HEK293 (cell line): ENCODE measurements at regions not wholly inside any gene's neighbourhood (a gene's known extent, or its start where the extent isn't known, plus 50 kb on each side); places are given as distances from the start of the nearest gene placed in this dataset.

Source experiments
- CTCF ChIA-PET: fragments of 350-600 bp; formaldehyde crosslinking; extraction: SDS; loops from one replicate; lab custom pipeline; 2021; ENCODE audit warnings: antibody characterized with exemption; lab: Yijun Ruan, JAX
- POLR2A ChIA-PET: fragments of 300-600 bp; formaldehyde crosslinking; extraction: SDS; loops from one replicate; lab custom pipeline; 2020; ENCODE audit warnings: antibody characterized with exemption, inconsistent platforms; lab: Yijun Ruan, JAX
- H3K27ac ChIP-seq: fragments of 200-500 bp; sonication (Bioruptor generic); 2 replicates; pipeline ENCODE4 v1.5.1; 2014; ENCODE audit warnings: low read depth, low read length, control low read depth, inconsistent platforms; ENCODE audit errors: extremely low read depth
- H3K36me3 ChIP-seq, 2 experiments: fragments of 200-500 bp in 1 of 2; sonication (Bioruptor generic) in 1 of 2; 1 replicate in 1 of 2; 2 replicates in 1 of 2; pipeline ENCODE4 v1.5.1; 2014 to 2017; ENCODE audit warnings: inconsistent platforms in 2 of 2, low read length in 2 of 2; ENCODE audit not compliant: control insufficient read depth in 2 of 2, insufficient read depth in 1 of 2
- H3K4me1 ChIP-seq: fragments of 200-500 bp; sonication (Bioruptor generic); 2 replicates; pipeline ENCODE4 v1.5.1; 2014; ENCODE audit warnings: mild to moderate bottlenecking, low read length, inconsistent platforms; ENCODE audit not compliant: control insufficient read depth, insufficient read depth
- H3K4me3 ChIP-seq: 2 replicates; pipeline ENCODE4 v1.5.1; 2011; ENCODE audit warnings: low read depth, mild to moderate bottlenecking, control low read depth, low read length, moderate library complexity
- H3K9me3 ChIP-seq: fragments of 200-500 bp; sonication (Bioruptor generic); 2 replicates; pipeline ENCODE4 v1.5.1; 2014; ENCODE audit warnings: low read depth, low read length, inconsistent platforms; ENCODE audit not compliant: control insufficient read depth, insufficient read depth
- GFI1B ChIP-seq: fragments of 450-650 bp; formaldehyde crosslinking; IDR thresholded peaks from 2 replicates; pipeline ENCODE4 v1.5.1; 2016; ENCODE audit warnings: missing biosample characterization, missing genetic modification characterization
- GLIS1 ChIP-seq: fragments of 450-650 bp; formaldehyde crosslinking; IDR thresholded peaks from 2 replicates; pipeline ENCODE4 v1.5.1; 2016; ENCODE audit warnings: missing biosample characterization, missing genetic modification characterization
- HOXA7 ChIP-seq: sonication (generic); formaldehyde crosslinking; IDR thresholded peaks from 2 replicates; pipeline ENCODE4 v1.8.1; 2022; ENCODE audit warnings: missing genetic modification reagents, borderline replicate concordance
- HOXD13 ChIP-seq: sonication (generic); formaldehyde crosslinking; IDR thresholded peaks from 2 replicates; pipeline ENCODE4 v1.8.0; 2022; ENCODE audit warnings: missing genetic modification reagents, borderline replicate concordance
- MYNN ChIP-seq: fragments of 450-650 bp; formaldehyde crosslinking; IDR thresholded peaks from 2 replicates; pipeline ENCODE4 v1.5.1; 2016; ENCODE audit warnings: missing biosample characterization, missing genetic modification characterization, borderline replicate concordance
- SP2 ChIP-seq: fragments of 450-650 bp; formaldehyde crosslinking; IDR thresholded peaks from 2 replicates; pipeline ENCODE4 v1.5.1; 2016; ENCODE audit warnings: missing biosample characterization, missing genetic modification characterization
- ZBTB10 ChIP-seq: fragments of 450-650 bp; formaldehyde crosslinking; IDR thresholded peaks from 2 replicates; pipeline ENCODE4 v1.5.1; 2016; ENCODE audit warnings: missing biosample characterization, missing genetic modification characterization
- ZBTB17 ChIP-seq: fragments of 450-650 bp; formaldehyde crosslinking; IDR thresholded peaks from 2 replicates; pipeline ENCODE4 v1.5.1; 2016; ENCODE audit warnings: missing biosample characterization, missing genetic modification characterization
- ZNF114 ChIP-seq: fragments of 450-650 bp; formaldehyde crosslinking; IDR thresholded peaks from 2 replicates; pipeline ENCODE4 v1.5.0; 2017; ENCODE audit warnings: missing biosample characterization, missing genetic modification characterization
- ZNF121 ChIP-seq: fragments of 450-650 bp; formaldehyde crosslinking; IDR thresholded peaks from 2 replicates; pipeline ENCODE4 v1.5.1; 2016; ENCODE audit warnings: missing biosample characterization, missing genetic modification characterization
- ZNF140 ChIP-seq: fragments of 450-650 bp; formaldehyde crosslinking; IDR thresholded peaks from 2 replicates; pipeline ENCODE4 v1.5.1; 2016; ENCODE audit warnings: missing biosample characterization, missing genetic modification characterization
- ZNF184 ChIP-seq: fragments of 450-650 bp; IDR thresholded peaks from 2 replicates; pipeline ENCODE4 v1.5.1; 2018; ENCODE audit warnings: missing biosample characterization, mild to moderate bottlenecking, missing genetic modification characterization
- ZNF19 ChIP-seq: fragments of 450-650 bp; formaldehyde crosslinking; IDR thresholded peaks from 2 replicates; pipeline ENCODE4; 2016; ENCODE audit warnings: missing biosample characterization, missing genetic modification characterization, low read depth
- ZNF2 ChIP-seq: fragments of 450-650 bp; formaldehyde crosslinking; IDR thresholded peaks from 2 replicates; pipeline ENCODE4 v1.5.1; 2016; ENCODE audit warnings: missing biosample characterization, missing genetic modification characterization
- ZNF223 ChIP-seq: fragments of 450-650 bp; formaldehyde crosslinking; IDR thresholded peaks from 2 replicates; pipeline ENCODE4 v1.5.1; 2016; ENCODE audit warnings: missing biosample characterization, missing genetic modification characterization
- ZNF248 ChIP-seq: fragments of 450-650 bp; formaldehyde crosslinking; IDR thresholded peaks from 2 replicates; pipeline ENCODE4 v1.5.1; 2017; ENCODE audit warnings: missing biosample characterization, missing genetic modification characterization
- ZNF324 ChIP-seq: fragments of 450-650 bp; formaldehyde crosslinking; IDR thresholded peaks from 2 replicates; pipeline ENCODE4 v1.5.1; 2016; ENCODE audit warnings: missing biosample characterization, missing genetic modification characterization
- ZNF394 ChIP-seq: fragments of 450-650 bp; formaldehyde crosslinking; IDR thresholded peaks from 2 replicates; pipeline ENCODE4 v1.5.1; 2016; ENCODE audit warnings: missing biosample characterization, missing genetic modification characterization, mild to moderate bottlenecking, moderate library complexity, borderline replicate concordance
- ZNF521 ChIP-seq: fragments of 450-650 bp; formaldehyde crosslinking; IDR thresholded peaks from 2 replicates; pipeline ENCODE4 v1.5.1; 2017; ENCODE audit warnings: missing biosample characterization, mild to moderate bottlenecking, missing genetic modification characterization
- ZNF548 ChIP-seq: fragments of 450-650 bp; formaldehyde crosslinking; IDR thresholded peaks from 2 replicates; pipeline ENCODE4 v1.5.1; 2016; ENCODE audit warnings: missing biosample characterization, missing genetic modification characterization
- ZNF623 ChIP-seq: fragments of 450-650 bp; formaldehyde crosslinking; IDR thresholded peaks from 2 replicates; pipeline ENCODE4 v1.5.1; 2016; ENCODE audit warnings: missing biosample characterization, missing genetic modification characterization
- ZNF658 ChIP-seq: fragments of 450-650 bp; formaldehyde crosslinking; IDR thresholded peaks from 2 replicates; pipeline ENCODE4; 2016; ENCODE audit warnings: missing biosample characterization, missing genetic modification characterization
- ZNF670 ChIP-seq: fragments of 450-650 bp; formaldehyde crosslinking; IDR thresholded peaks from 2 replicates; pipeline ENCODE4 v1.5.1; 2016; ENCODE audit warnings: missing biosample characterization, missing genetic modification characterization, low read depth
- ZNF830 ChIP-seq: fragments of 450-650 bp; IDR thresholded peaks from 2 replicates; pipeline ENCODE4 v1.5.0; 2018; ENCODE audit warnings: missing biosample characterization, missing genetic modification characterization, low read depth, mild to moderate bottlenecking, moderate library complexity
- ZNF843 ChIP-seq: fragments of 450-650 bp; formaldehyde crosslinking; IDR thresholded peaks from 2 replicates; pipeline ENCODE4 v1.5.1; 2016; ENCODE audit warnings: missing biosample characterization, missing genetic modification characterization
- ZSCAN5A ChIP-seq: fragments of 450-650 bp; formaldehyde crosslinking; IDR thresholded peaks from 2 replicates; pipeline ENCODE4 v1.5.1; 2016; ENCODE audit warnings: missing biosample characterization, missing genetic modification characterization
- TF ChIP-seq, protein P1 (sequence below): fragments of 450-650 bp; formaldehyde crosslinking; IDR thresholded peaks from 2 replicates; pipeline ENCODE4 v1.5.1; 2016; ENCODE audit warnings: missing biosample characterization, missing genetic modification characterization, low read depth
- TF ChIP-seq, protein P2 (sequence below): fragments of 450-650 bp; IDR thresholded peaks from 2 replicates; pipeline ENCODE4 v1.5.1; 2018; ENCODE audit warnings: missing biosample characterization, mild to moderate bottlenecking, missing genetic modification characterization

DNA sequence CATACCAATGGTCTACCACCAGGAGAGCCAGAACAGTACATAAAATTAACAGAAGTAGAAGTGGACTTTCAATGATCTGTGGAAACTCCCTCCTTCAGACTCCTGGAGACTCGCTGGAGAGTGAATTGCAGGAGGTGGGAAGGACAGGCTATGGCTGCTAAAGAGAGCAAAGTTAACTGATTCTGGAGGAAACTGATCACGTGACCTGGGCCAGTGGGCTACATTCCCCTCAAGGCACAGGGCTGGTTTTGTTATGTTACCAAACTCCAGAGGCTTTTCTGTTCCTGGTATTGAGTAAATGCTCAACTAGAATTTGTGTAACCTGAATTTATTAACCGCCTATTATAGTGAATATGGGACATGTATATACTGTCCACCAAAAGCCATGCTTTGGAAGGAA is 372.6 kb downstream of the MTRR start:
- H3K4me1 ChIP-seq = no peaks in the 10 kb centered on the region
- H3K36me3 ChIP-seq = no peaks in the 10 kb centered on the region
- ChIA-PET CTCF (no interaction called here), POLR2A (no interaction called here)
- no peak overlapping the region for H3K27ac ChIP-seq
- TF ChIP-seq ZNF843 (no peak), ZNF248 (no peak), ZNF623 (no peak), GLIS1 (no peak), ZNF114 (tag by site-specific recombination) (no peak), GFI1B (tag by site-specific recombination) (no peak), ZNF548 (tag by site-specific recombination) (no peak), ZNF19 (tag by site-specific recombination) (no peak), HOXA7 (no peak), SP2 (no peak), ZNF184 (tag by site-specific recombination) (no peak), ZNF140 (tag by site-specific recombination) (no peak), MYNN (no peak), ZBTB10 (tag by site-specific recombination) (no peak)
- TF ChIP-seq, protein P1, sequence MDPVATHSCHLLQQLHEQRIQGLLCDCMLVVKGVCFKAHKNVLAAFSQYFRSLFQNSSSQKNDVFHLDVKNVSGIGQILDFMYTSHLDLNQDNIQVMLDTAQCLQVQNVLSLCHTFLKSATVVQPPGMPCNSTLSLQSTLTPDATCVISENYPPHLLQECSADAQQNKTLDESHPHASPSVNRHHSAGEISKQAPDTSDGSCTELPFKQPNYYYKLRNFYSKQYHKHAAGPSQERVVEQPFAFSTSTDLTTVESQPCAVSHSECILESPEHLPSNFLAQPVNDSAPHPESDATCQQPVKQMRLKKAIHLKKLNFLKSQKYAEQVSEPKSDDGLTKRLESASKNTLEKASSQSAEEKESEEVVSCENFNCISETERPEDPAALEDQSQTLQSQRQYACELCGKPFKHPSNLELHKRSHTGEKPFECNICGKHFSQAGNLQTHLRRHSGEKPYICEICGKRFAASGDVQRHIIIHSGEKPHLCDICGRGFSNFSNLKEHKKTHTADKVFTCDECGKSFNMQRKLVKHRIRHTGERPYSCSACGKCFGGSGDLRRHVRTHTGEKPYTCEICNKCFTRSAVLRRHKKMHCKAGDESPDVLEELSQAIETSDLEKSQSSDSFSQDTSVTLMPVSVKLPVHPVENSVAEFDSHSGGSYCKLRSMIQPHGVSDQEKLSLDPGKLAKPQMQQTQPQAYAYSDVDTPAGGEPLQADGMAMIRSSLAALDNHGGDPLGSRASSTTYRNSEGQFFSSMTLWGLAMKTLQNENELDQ (tag by site-specific recombination) = no peak
- TF ChIP-seq, protein P2, sequence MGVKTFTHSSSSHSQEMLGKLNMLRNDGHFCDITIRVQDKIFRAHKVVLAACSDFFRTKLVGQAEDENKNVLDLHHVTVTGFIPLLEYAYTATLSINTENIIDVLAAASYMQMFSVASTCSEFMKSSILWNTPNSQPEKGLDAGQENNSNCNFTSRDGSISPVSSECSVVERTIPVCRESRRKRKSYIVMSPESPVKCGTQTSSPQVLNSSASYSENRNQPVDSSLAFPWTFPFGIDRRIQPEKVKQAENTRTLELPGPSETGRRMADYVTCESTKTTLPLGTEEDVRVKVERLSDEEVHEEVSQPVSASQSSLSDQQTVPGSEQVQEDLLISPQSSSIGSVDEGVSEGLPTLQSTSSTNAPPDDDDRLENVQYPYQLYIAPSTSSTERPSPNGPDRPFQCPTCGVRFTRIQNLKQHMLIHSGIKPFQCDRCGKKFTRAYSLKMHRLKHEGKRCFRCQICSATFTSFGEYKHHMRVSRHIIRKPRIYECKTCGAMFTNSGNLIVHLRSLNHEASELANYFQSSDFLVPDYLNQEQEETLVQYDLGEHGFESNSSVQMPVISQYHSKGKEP = no peak
- H3K9me3 ChIP-seq = no peaks in the 10 kb centered on the region
- H3K4me3 ChIP-seq = no peak overlapping the region

- no peaks in the 10 kb centered on the region for H3K4me1 ChIP-seq
- ChIA-PET CTCF (interaction anchor here (0.7 to 0.9 kb wide), 2 partner anchors 24 to 94 kb away, joined by 3 read pairs; no protein-coding TSS in a partner anchor), POLR2A (no interaction called here)
- H3K27ac ChIP-seq = no peak overlapping the region
- H3K36me3 ChIP-seq = no peaks in the 10 kb centered on the region
- H3K4me3 ChIP-seq = no peak overlapping the region
- H3K9me3 ChIP-seq = no peaks in the 10 kb centered on the region
- TF ChIP-seq ZNF670 (tag by site-specific recombination) = no peak
- no peak for TF ChIP-seq ZNF2
- TF ChIP-seq ZBTB17 (tag by site-specific recombination) = no peak
- TF ChIP-seq ZNF521 (tag by site-specific recombination) = no peak
- no peak for TF ChIP-seq ZNF121 (tag by site-specific recombination)
- no peak for TF ChIP-seq ZNF830 (tag by site-specific recombination)
- no peak for TF ChIP-seq ZNF658 (tag by site-specific recombination)
- TF ChIP-seq ZNF223 (tag by site-specific recombination) = no peak
- TF ChIP-seq, protein P2 = no peak
- TF ChIP-seq ZNF324 = no peak
- TF ChIP-seq HOXD13 (CRISPR knock-in tag) = no peak
- TF ChIP-seq ZNF394 (tag by site-specific recombination) = no peak
- TF ChIP-seq ZSCAN5A (tag by site-specific recombination) = no peak
These were observed 378.3 kb downstream of the MTRR start for GRCh38 chr5:8247049-8247899.
